CD14-positive monocyte (primary cell): ENCODE measurements at regions not wholly inside any gene's neighbourhood (a gene's known extent, or its start where the extent isn't known, plus 50 kb on each side); places are given as distances from the start of the nearest gene placed in this dataset.
A peak's percentile ranks its signal among the peaks of the same experiment; 100 is the strongest.

Source experiments
- DNase-seq, 3 donors: peaks; one replicate each; pipeline ENCODE4 v3.0.0-alpha.2; 2011 to 2022
- H2AFZ ChIP-seq: 2 replicates; pipeline ENCODE4 v1.6.0; 2012; ENCODE audit warnings: mild to moderate bottlenecking, low read depth, low read length, inconsistent platforms; ENCODE audit not compliant: insufficient read depth, poor library complexity, severe bottlenecking
- H3K27ac ChIP-seq, 2 donors: 1 replicate in 1 of 2; 2 replicates in 1 of 2; pipeline ENCODE4 v1.5.1; 2012 to 2013; ENCODE audit warnings: low read length in 2 of 2, control low read depth in 1 of 2, inconsistent platforms in 1 of 2, low read depth in 1 of 2, mild to moderate bottlenecking in 1 of 2
- H3K27me3 ChIP-seq, 2 donors: one replicate each; pipeline versions ENCODE4 v1.6.0 to v1.6.1; 2011 to 2013; ENCODE audit warnings: low read length in 2 of 2; ENCODE audit not compliant: control insufficient read depth in 2 of 2, insufficient read depth in 2 of 2
- H3K36me3 ChIP-seq, 2 donors: replicated peaks in 1 of 2; 1 replicate in 1 of 2; 2 replicates in 1 of 2; pipeline versions ENCODE4 v1.5.1 to v1.6.1; 2012 to 2013; ENCODE audit warnings: low read length in 2 of 2, control low read depth in 1 of 2, inconsistent platforms in 1 of 2, mild to moderate bottlenecking in 1 of 2; ENCODE audit not compliant: insufficient read depth in 2 of 2, control insufficient read depth in 1 of 2
- H3K4me1 ChIP-seq, 2 donors: 1 replicate in 1 of 2; 2 replicates in 1 of 2; pipeline versions ENCODE4 v1.5.1 to v1.6.1; 2012 to 2013; ENCODE audit warnings: low read length in 2 of 2, control low read depth in 1 of 2, inconsistent platforms in 1 of 2, mild to moderate bottlenecking in 1 of 2, moderate library complexity in 1 of 2; ENCODE audit not compliant: insufficient read depth in 2 of 2, control insufficient read depth in 1 of 2
- H3K4me2 ChIP-seq: replicated peaks from 2 replicates; pipeline ENCODE3; 2012; ENCODE audit warnings: low read length, moderate library complexity, mild to moderate bottlenecking; ENCODE audit not compliant: poor library complexity, severe bottlenecking; ENCODE audit errors: extremely low read depth
- H3K4me3 ChIP-seq, 3 experiments: fragments of 200-600 bp in 1 of 3; sonication (generic) in 1 of 3; replicated peaks in 1 of 3; 1 replicate in 2 of 3; 2 replicates in 1 of 3; pipeline ENCODE4 v1.5.1; 2011 to 2013; ENCODE audit warnings: low read length in 3 of 3, mild to moderate bottlenecking in 3 of 3, control low read depth in 2 of 3, low read depth in 2 of 3, inconsistent platforms in 1 of 3, moderate library complexity in 1 of 3
- H3K79me2 ChIP-seq: 2 replicates; pipeline ENCODE4 v1.6.0; 2012; ENCODE audit warnings: mild to moderate bottlenecking, control low read depth, inconsistent platforms, low read length, moderate library complexity; ENCODE audit not compliant: insufficient read depth
- H3K9ac ChIP-seq: 2 replicates; pipeline ENCODE4 v1.6.0; 2017; ENCODE audit warnings: low read length, mild to moderate bottlenecking; ENCODE audit not compliant: insufficient read depth, poor library complexity, severe bottlenecking
- H3K9me3 ChIP-seq, 2 donors: replicated peaks in 1 of 2; 1 replicate in 1 of 2; 2 replicates in 1 of 2; pipeline versions ENCODE4 v1.5.1 to v1.6.1; 2012 to 2013; ENCODE audit warnings: low read length in 2 of 2, control low read depth in 1 of 2; ENCODE audit not compliant: control insufficient read depth in 1 of 2, insufficient read depth in 1 of 2
- H4K20me1 ChIP-seq: 2 replicates; pipeline ENCODE4 v1.6.0; 2012; ENCODE audit warnings: mild to moderate bottlenecking, low read length, control low read depth, moderate library complexity; ENCODE audit not compliant: insufficient read depth
- H3K27ac Mint-ChIP-seq, 7 donors: one replicate each; pipeline ENCODE4 v1.8.0; 2020; ENCODE audit warnings: mild to moderate bottlenecking in 7 of 7, mixed read lengths in 7 of 7, moderate library complexity in 6 of 7, inconsistent platforms in 2 of 7
- H3K27me3 Mint-ChIP-seq, 3 donors: one replicate each; pipeline ENCODE4 v1.8.0; 2021 to 2022; ENCODE audit warnings: low read depth in 3 of 3, mild to moderate bottlenecking in 3 of 3, mixed read lengths in 3 of 3, moderate library complexity in 3 of 3, inconsistent platforms in 1 of 3
- H3K36me3 Mint-ChIP-seq, 2 donors: one replicate each; pipeline ENCODE4 v1.8.0; 2020; ENCODE audit warnings: mixed read lengths in 2 of 2, inconsistent platforms in 1 of 2, mild to moderate bottlenecking in 1 of 2
- H3K4me1 Mint-ChIP-seq: one replicate; pipeline ENCODE4 v1.8.0; 2020; ENCODE audit warnings: mild to moderate bottlenecking, mixed read lengths
- H3K4me3 Mint-ChIP-seq, 2 donors: one replicate each; pipeline ENCODE4 v1.8.0; 2020; ENCODE audit warnings: mild to moderate bottlenecking in 2 of 2, mixed read lengths in 2 of 2, moderate library complexity in 1 of 2
- H3K9me3 Mint-ChIP-seq, 7 donors: one replicate each; pipeline ENCODE4 v1.8.0; 2020 to 2022; ENCODE audit warnings: mixed read lengths in 7 of 7, mild to moderate bottlenecking in 6 of 7, moderate library complexity in 6 of 7, inconsistent platforms in 2 of 7
- WGBS: methylation state at CpG from one replicate; pipeline ENCODE4 v1.1.5; 2013; ENCODE audit warnings: missing lambda C conversion rate; ENCODE audit not compliant: insufficient coverage; 5-methylcytosine and 5-hydroxymethylcytosine counted together
- intact Hi-C, 2 donors: fragments of 100-400 bp; cut with micrococcal nuclease; formaldehyde crosslinking; loops; one replicate each; pipeline versions ENCODE4 v1.15.0 to v1.15.1; 2023
- TF ChIP-seq, protein P1 (sequence below): fragments of 200-600 bp; IDR thresholded peaks from one replicate; pipeline ENCODE4 v1.8.0; 2022; ENCODE audit warnings: antibody characterized with exemption, mild to moderate bottlenecking

DNA sequence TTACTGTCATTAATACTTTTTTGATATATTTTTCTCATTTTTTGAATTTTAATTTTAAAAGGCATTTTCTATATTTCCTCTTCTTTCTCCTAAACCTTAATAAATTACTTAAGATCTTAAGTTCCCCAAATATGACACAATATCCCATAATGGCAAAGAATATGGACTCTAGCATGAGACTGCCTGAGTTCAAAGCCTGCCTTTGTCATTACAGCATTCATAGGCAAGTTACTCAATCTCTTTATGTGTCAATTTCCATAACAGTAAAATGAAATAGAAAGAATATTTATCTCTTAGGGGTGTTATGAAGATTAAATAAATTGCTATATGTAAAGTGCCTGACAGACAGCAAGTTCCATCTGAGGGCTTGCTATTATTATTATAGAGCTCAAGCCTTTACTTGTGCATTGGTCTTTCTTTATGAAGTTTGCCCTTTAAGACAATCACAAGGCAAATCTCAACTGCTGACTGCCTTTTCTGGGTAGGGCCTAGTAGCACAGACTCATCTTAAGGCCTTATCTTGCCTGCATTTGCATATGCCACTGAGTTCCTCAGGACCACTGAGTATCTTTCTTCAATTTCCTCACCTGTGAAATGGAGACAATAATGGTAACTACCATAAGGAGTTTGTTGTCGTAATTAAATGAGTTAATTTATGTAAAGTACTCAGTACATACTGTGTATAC lies 231.0 kb downstream of the NRIP1 start:
- no peaks in the 10 kb centered on the region for H3K4me1 ChIP-seq
- no peaks in the 10 kb centered on the region for H3K27me3 Mint-ChIP-seq
- DNase-seq, result peak; percentile 5 to 27 (median 17)
- peaks cover 0 to 3% of the 10 kb centered on the region in 2 donors for H3K9me3 ChIP-seq
- no peak overlapping the region for H3K27ac Mint-ChIP-seq
- no peak overlapping the region for H3K9ac ChIP-seq
- H3K4me2 ChIP-seq, result no peak overlapping the region
- H3K4me3 ChIP-seq, result no peak overlapping the region
- H3K36me3 Mint-ChIP-seq, result no peaks in the 10 kb centered on the region
- no peak overlapping the region for H2AFZ ChIP-seq
- intact Hi-C loops, result loop anchor here in 1 of 2 donors (10.0 kb wide), 1 partner anchor 779 kb away; no protein-coding TSS in a partner anchor
- TF ChIP-seq, protein P1, sequence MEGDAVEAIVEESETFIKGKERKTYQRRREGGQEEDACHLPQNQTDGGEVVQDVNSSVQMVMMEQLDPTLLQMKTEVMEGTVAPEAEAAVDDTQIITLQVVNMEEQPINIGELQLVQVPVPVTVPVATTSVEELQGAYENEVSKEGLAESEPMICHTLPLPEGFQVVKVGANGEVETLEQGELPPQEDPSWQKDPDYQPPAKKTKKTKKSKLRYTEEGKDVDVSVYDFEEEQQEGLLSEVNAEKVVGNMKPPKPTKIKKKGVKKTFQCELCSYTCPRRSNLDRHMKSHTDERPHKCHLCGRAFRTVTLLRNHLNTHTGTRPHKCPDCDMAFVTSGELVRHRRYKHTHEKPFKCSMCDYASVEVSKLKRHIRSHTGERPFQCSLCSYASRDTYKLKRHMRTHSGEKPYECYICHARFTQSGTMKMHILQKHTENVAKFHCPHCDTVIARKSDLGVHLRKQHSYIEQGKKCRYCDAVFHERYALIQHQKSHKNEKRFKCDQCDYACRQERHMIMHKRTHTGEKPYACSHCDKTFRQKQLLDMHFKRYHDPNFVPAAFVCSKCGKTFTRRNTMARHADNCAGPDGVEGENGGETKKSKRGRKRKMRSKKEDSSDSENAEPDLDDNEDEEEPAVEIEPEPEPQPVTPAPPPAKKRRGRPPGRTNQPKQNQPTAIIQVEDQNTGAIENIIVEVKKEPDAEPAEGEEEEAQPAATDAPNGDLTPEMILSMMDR, result no peak
- no peaks in the 10 kb centered on the region for H4K20me1 ChIP-seq
- H3K27me3 ChIP-seq, result no peaks in the 10 kb centered on the region
- no peaks in the 10 kb centered on the region for H3K36me3 ChIP-seq
- no peaks in the 10 kb centered on the region for H3K79me2 ChIP-seq
- H3K4me1 Mint-ChIP-seq, result peaks cover 5% of the 10 kb centered on the region
- no peak overlapping the region for H3K27ac ChIP-seq
- H3K4me3 Mint-ChIP-seq, result no peak overlapping the region
- H3K9me3 Mint-ChIP-seq, result peaks cover 0 to 1% (median 0%) of the 10 kb centered on the region in 7 donors
- WGBS, result no CpG with 5 or more reads among the region's 1 CpG

DNA sequence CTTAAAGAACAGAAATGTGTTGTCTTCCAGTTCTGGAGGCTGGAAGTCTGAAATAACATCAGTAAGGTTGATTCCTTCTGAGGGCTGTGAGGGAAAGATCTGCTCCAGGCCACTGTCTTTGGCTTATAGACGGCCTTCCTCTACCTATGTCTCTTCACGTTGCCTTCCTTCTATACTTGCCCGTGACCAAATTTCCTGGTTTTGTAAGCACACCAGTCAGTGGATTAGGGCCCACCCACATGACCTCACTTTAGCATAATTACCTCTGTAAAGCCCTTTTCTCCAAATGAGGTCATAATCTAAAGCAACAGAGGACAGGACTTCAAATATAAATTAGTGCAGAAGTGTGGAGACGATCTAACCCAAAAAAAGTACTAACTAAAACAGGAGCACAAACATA lies 231.6 kb downstream of the NRIP1 start:
- Histone ChIP-seq H3K9ac (no peak overlapping the region), H3K4me3 (no peak overlapping the region), H2AFZ (no peak overlapping the region), H3K36me3 (no peaks in the 10 kb centered on the region), H3K27me3 (no peaks in the 10 kb centered on the region), H3K9me3 (peaks cover 0 to 3% of the 10 kb centered on the region in 2 donors), H3K27ac (no peak overlapping the region), H3K4me1 (no peaks in the 10 kb centered on the region), H3K4me2 (no peak overlapping the region), H3K79me2 (no peaks in the 10 kb centered on the region), H4K20me1 (no peaks in the 10 kb centered on the region)
- Mint-ChIP-seq H3K4me3 (no peak overlapping the region), H3K36me3 (no peaks in the 10 kb centered on the region), H3K9me3 (peaks cover 0 to 1% (median 0%) of the 10 kb centered on the region in 7 donors), H3K27ac (no peak overlapping the region), H3K4me1 (peaks cover 5% of the 10 kb centered on the region), H3K27me3 (no peaks in the 10 kb centered on the region)
- TF ChIP-seq, protein P1, result no peak
- WGBS, result no CpG with 5 or more reads among the region's 4 CpGs
- no peak for DNase-seq
- intact Hi-C loops, result loop anchor here in 1 of 2 donors (10.0 kb wide), 1 partner anchor 778 kb away; no protein-coding TSS in a partner anchor
